HG02588 (cell line): ENCODE measurements at regions not wholly inside any gene's neighbourhood (a gene's known extent, or its start where the extent isn't known, plus 50 kb on each side); places are given as distances from the start of the nearest gene placed in this dataset.
A peak's percentile ranks its signal among the peaks of the same experiment; 100 is the strongest.

Experiments used
- ATAC-seq: cut with Tn5 transposase; IDR thresholded peaks from one replicate; pipeline ENCODE4 v1.9.1; 2021; ENCODE audit warnings: mild to moderate bottlenecking, moderate library complexity; ENCODE audit not compliant: unreplicated experiment

GRCh38 chr1:218967254-218967653 is 206.4 kb upstream of the LYPLAL1 start:
- no peak for ATAC-seq

DNA sequence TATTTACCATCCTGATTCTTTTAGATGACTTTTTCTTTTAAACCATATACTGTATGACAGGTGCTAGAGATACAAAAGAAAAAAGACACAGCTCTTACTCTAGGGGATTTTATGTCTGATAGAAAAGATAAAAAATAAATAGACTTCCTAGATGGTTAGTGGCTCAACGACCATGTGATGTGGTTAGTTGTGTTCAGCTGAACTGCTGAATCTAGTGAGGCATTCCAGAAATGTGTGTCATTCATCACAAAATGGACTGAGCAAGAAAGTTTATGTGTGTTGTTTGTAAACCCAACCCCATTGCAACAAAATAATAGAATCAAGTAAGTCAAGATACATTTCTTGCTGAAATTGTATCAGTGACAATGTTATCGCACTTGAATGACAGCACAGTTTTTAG is 205.8 kb upstream of the LYPLAL1 start:
- ATAC-seq: no peak

DNA sequence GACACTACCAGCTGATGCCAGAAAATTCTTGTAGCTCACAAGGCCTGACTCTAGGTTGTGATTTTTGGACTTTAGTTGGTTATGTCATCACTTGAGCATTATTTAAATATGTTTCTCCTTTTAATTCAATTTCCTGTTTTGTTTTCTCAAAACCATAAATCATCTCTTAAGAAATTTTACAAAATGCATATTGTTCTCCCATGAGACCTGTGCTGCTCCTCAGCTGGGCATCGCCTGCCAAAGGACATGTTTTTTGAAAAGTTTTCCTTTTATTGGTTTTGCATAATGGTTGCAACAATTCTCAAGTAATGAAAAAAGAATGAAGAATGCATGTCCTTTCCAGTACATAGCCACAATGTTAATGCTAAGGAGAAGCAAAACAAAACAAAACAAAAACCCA is 204.7 kb upstream of the LYPLAL1 start:
- ATAC-seq: no peak

GRCh38 chr1:218970397-218970990 is 203.2 kb upstream of the LYPLAL1 start:
- no peak for ATAC-seq

DNA sequence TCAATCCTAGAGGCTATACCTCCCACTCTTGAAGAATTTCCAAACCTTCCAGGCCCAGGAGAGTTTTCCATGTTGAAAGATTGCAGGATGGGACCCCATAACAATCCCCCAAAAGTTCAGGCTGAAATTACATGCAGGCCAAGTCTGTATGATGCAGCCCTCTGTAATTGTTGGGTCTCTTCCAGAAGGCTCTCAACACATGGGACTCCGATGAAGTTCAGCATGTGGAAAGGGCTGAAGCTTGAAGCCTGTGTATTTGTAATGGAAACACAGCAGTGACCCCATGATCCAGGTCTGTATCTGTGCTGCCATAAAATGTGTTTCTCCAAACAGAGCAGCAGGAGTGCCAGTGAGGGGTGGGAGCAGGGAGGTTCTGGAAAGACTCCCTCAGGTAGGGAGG is 202.5 kb upstream of the LYPLAL1 start:
- no peak for ATAC-seq

GRCh38 chr1:218980881-218981280 is 192.8 kb upstream of the LYPLAL1 start:
- no peak for ATAC-seq

GRCh38 chr1:218982482-218982881 is 191.2 kb upstream of the LYPLAL1 start:
- ATAC-seq: no peak

- no peak for ATAC-seq
Measured at GRCh38 chr1:218983433-218983832, 190.2 kb upstream of the LYPLAL1 start.

GRCh38 chr1:218983848-218984247 is 189.8 kb upstream of the LYPLAL1 start:
- ATAC-seq: no peak

GRCh38 chr1:218985424-218985984 is 188.2 kb upstream of the LYPLAL1 start:
- no peak for ATAC-seq

DNA sequence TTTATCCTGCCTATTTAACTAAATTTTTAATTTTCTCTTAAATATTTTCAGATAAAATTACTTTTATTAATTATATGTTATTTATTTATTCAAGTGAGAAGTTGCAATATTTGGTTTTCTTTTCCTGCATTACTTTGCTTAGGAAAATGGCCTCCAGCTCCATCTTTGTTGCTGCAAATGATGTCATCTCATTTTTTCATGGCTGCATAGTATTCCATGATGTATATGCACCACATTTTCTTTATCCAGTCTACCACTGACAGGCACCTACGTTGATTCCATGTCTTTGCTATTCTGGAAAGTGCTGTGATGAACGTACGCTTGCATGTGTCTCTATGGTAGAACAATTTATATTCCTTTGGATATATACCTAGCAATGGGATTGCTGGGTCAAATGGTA is 186.9 kb upstream of the LYPLAL1 start:
- ATAC-seq: no peak

DNA sequence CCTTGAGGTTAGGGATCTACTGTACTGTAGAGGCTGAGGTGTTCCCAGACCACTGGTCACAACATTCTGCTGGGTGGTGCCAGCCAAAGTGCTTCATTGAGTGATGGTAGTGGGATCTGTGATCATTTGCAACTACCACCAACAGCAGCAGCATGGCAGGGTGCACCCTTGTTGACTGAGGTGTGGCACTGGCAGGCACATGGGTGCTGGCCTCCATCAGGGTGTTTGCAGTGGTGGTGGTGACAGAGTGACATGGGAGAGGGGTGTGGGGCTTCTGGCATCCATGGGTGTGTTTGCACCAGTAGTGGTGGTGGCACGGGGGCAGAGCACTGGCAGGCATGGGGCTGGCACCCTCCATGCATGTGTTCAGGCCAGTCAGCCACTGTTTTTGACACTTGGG is 183.7 kb upstream of the LYPLAL1 start:
- no peak for ATAC-seq

DNA sequence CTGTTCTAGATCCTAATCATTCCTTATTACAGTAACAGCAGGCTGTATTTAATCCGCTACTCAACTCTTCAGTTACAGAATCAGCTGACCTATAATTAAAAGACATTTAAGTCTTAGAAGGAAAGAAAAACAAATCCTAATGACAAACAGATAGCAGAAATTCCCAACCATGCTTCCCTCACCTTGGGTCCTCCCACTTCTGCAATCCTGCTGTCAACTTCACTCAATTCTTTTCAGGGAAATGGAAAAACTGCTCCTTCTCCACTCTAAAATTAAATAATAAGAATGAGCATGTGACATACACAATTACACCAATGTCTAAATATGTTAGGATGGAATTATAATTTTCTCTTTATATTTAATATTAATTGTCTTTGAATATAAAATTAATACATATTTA is 182.6 kb upstream of the LYPLAL1 start:
- ATAC-seq: no peak

GRCh38 chr1:218994615-218995014 is 179.1 kb upstream of the LYPLAL1 start:
- no peak for ATAC-seq

GRCh38 chr1:218995091-218995665 is 178.5 kb upstream of the LYPLAL1 start:
- no peak for ATAC-seq

DNA sequence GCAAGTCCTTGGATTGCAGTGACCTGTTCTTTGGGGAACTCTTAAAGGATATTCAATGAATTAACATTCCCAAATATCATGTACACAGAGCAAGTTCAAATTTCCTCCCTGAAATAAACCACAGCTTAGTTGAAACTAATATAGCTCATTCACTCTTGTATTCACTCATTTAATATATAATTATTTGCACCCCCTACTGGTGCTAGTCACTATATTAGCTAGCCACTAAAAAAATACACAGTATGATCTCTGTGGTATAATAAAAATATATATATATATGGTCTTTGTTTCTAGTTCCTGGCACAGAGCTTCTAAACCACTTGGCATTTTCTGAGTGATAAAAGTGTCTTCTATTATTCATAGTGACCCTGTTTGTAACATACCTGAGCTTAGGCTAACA is 177.3 kb upstream of the LYPLAL1 start:
- no peak for ATAC-seq

DNA sequence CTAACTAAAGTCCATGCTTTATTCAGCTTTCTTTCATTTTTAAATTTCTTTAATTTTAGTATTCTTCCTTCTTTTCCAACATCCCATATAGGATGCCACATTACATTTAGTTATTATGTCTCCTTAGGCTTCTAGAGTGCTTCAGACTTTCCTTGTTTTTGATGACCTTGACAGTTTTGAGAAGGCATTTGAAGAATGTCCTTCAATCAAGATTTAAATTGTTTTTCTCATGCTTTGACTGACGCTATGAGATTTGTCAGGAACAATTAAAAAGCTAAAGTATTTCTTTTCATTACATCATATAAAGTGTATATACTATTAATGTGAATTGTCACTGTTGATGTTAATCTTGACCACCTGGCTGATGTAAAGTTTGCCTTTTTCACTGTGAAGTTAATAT is 173.7 kb upstream of the LYPLAL1 start:
- ATAC-seq: no peak

- ATAC-seq: no peak
Measured at GRCh38 chr1:219000631-219001030, 173.0 kb upstream of the LYPLAL1 start.

DNA sequence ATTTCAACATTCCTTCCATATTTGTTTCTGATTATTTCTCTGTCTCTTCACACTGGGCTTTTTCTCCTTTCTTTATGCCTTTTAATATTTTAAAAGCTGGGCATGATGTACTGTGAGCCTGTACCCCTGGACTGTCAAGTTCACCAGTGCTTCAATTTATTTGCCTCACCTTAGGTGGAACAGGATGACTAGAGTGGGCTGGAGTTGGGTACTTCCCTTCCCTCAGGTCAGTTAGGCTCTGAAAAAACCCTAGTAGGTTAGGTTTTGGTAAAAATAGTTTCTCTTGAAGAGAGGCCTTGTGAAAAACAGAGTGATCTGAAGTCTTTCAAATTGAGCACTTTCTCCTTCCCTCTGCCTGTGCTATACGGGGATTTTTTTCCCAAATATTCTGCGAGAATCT is 163.0 kb upstream of the LYPLAL1 start:
- peak; percentile 53 for ATAC-seq

DNA sequence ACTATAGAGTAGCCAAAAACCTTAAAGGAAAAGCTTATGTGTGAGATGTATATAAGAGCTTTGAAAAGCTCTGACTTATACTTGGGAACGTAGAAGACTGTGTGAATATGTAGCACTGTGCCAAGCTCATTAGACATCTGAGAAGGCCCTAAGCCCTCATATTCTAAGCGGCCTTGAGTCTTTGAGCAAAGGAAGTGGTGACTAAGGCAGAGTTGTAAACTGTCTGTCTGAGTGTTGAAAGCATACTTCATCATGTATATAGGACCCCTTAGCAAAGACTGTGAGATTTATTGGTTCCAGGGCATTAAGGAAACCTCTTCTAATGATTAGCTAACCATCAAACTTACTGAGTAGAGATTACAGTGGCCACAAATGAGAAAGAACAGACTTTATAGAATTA is 153.3 kb upstream of the LYPLAL1 start:
- no peak for ATAC-seq

DNA sequence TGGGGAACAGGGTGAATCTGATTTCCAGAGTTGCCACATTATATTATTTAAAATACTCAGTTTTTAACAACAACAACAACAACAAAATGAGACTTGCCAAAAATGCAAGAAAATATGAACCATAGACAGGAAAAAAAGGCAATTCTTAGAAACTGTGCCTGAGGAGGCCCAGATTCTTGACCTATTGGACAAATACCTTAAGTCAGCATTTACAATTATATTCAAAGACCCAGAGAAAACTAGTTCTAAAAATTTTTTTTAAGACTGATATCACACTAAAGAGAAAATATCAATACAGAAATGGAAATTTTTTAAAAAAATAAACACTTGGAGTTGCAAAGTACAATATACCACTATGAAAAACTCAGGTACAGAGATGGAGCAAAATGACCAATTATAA is 152.8 kb upstream of the LYPLAL1 start:
- ATAC-seq: no peak

- no peak for ATAC-seq
Measured at GRCh38 chr1:219027146-219027673, 146.5 kb upstream of the LYPLAL1 start.

- no peak for ATAC-seq
Measured at GRCh38 chr1:219031809-219032208, 141.9 kb upstream of the LYPLAL1 start.
